OCI-LY3 (cell line): ENCODE measurements at regions not wholly inside any gene's neighbourhood (a gene's known extent, or its start where the extent isn't known, plus 50 kb on each side); places are given as distances from the start of the nearest gene placed in this dataset.

Source experiments
- H2AFZ ChIP-seq: fragments of 200-600, 300-600 bp; shearing (Covaris generic); 2 replicates; pipeline ENCODE4 v1.6.0; 2014; ENCODE audit warnings: antibody characterized with exemption, low read depth, low read length
- H3K27ac ChIP-seq: fragments of 200-600, 300-600 bp; sonication (generic); 2 replicates; pipeline ENCODE4 v1.5.1; 2014; ENCODE audit warnings: mild to moderate bottlenecking, low read length, moderate library complexity, mixed read lengths
- H3K27me3 ChIP-seq: fragments of 200-600, 300-600 bp; sonication (generic); 2 replicates; pipeline ENCODE4 v1.6.1; 2014; ENCODE audit warnings: low read depth, low read length, mixed read lengths
- H3K36me3 ChIP-seq: fragments of 200-600, 300-600 bp; sonication (generic); replicated peaks from 2 replicates; pipeline ENCODE3; 2014; ENCODE audit warnings: low read depth, low read length, mixed read lengths
- H3K4me1 ChIP-seq: fragments of 300-600, 200-600 bp; sonication (generic); 2 replicates; pipeline ENCODE4 v1.6.1; 2014; ENCODE audit warnings: low read length, mixed read lengths
- H3K4me2 ChIP-seq: fragments of 200-600, 300-600 bp; sonication (generic); 2 replicates; pipeline ENCODE4 v1.6.1; 2014; ENCODE audit warnings: low read length, mixed read lengths
- H3K4me3 ChIP-seq: fragments of 300-600, 200-600 bp; sonication (generic); 2 replicates; pipeline ENCODE4 v1.5.1; 2014; ENCODE audit warnings: antibody characterized with exemption, mild to moderate bottlenecking, low read length, moderate library complexity
- H3K79me2 ChIP-seq: fragments of 300-600, 200-600 bp; shearing (Covaris generic); 2 replicates; pipeline ENCODE4 v1.6.1; 2014; ENCODE audit warnings: mild to moderate bottlenecking, low read length, mixed read lengths
- H3K9ac ChIP-seq: fragments of 300-600, 200-600 bp; shearing (Covaris generic); 2 replicates; pipeline ENCODE4 v1.6.0; 2014; ENCODE audit warnings: mild to moderate bottlenecking, low read length, moderate library complexity
- H3K9me3 ChIP-seq: fragments of 200-600, 300-600 bp; shearing (Covaris generic); 2 replicates; pipeline ENCODE4 v1.6.1; 2014; ENCODE audit warnings: low read length, mixed read lengths; ENCODE audit not compliant: insufficient read depth
- H4K20me1 ChIP-seq: fragments of 200-600, 300-600 bp; sonication (generic); 2 replicates; pipeline ENCODE4 v1.6.1; 2016; ENCODE audit warnings: low read length, mixed read lengths; ENCODE audit not compliant: insufficient read depth
- EZH2phosphoT487 ChIP-seq: fragments of 200-600 bp; shearing (Covaris generic); IDR thresholded peaks from 2 replicates; pipeline ENCODE4 v1.6.1; 2018; ENCODE audit warnings: antibody characterized with exemption, mixed run types, low read depth
- TF ChIP-seq, protein P1 (sequence below): fragments of 200-600, 300-600 bp; sonication (generic); IDR thresholded peaks from 2 replicates; pipeline ENCODE4 v1.5.1; 2014; ENCODE audit warnings: antibody characterized with exemption, low read length, low read depth

DNA sequence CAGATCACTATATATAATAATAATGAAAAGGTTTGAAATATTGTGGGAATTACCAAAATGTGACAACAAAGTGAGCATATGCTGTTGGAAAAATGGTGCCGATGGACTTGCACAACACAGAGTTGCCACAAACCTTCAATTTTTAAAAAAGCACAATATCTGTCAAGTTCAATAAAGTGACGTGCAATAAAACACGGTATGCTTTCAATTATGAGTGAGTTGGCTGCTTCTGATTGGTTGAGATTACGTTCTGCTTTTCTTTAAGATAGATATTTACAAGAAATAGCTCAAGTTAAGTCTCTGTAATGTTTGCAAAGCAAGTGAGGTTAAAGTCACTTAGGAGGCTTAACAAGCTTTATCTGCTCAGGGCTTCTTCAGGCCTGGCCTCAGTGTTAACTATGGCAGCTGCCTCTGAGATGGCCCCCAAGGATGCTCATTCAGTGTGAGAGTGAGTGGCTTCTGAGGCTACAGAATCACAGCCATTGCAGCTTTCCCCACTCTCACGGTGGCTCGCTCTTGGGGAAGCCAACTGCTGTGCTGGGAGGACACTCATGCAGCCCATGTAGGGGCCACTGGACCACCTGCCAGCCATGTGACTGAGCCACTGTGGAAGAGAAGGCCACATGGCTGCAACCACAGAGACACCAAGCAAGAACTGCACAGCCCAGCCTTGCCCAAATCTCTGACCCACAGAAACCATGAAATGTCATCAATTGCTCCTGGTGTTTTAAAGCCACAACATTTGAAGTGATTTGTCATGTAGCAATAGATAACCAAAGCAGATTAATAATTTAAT, 78.3 kb upstream of the TMEM72 start:
- no peak overlapping the region for H3K27ac ChIP-seq
- H3K27me3 ChIP-seq = no peaks in the 10 kb centered on the region
- no peaks in the 10 kb centered on the region for H3K79me2 ChIP-seq
- H3K9me3 ChIP-seq = no peaks in the 10 kb centered on the region
- H3K4me3 ChIP-seq = no peak overlapping the region
- H3K36me3 ChIP-seq = no peaks in the 10 kb centered on the region
- H3K4me1 ChIP-seq = no peaks in the 10 kb centered on the region
- H3K9ac ChIP-seq = no peak overlapping the region
- no peaks in the 10 kb centered on the region for H4K20me1 ChIP-seq
- H3K4me2 ChIP-seq = no peak overlapping the region
- TF ChIP-seq EZH2phosphoT487 = no peak
- TF ChIP-seq, protein P1, sequence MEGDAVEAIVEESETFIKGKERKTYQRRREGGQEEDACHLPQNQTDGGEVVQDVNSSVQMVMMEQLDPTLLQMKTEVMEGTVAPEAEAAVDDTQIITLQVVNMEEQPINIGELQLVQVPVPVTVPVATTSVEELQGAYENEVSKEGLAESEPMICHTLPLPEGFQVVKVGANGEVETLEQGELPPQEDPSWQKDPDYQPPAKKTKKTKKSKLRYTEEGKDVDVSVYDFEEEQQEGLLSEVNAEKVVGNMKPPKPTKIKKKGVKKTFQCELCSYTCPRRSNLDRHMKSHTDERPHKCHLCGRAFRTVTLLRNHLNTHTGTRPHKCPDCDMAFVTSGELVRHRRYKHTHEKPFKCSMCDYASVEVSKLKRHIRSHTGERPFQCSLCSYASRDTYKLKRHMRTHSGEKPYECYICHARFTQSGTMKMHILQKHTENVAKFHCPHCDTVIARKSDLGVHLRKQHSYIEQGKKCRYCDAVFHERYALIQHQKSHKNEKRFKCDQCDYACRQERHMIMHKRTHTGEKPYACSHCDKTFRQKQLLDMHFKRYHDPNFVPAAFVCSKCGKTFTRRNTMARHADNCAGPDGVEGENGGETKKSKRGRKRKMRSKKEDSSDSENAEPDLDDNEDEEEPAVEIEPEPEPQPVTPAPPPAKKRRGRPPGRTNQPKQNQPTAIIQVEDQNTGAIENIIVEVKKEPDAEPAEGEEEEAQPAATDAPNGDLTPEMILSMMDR = no peak
- H2AFZ ChIP-seq = no peak overlapping the region

DNA sequence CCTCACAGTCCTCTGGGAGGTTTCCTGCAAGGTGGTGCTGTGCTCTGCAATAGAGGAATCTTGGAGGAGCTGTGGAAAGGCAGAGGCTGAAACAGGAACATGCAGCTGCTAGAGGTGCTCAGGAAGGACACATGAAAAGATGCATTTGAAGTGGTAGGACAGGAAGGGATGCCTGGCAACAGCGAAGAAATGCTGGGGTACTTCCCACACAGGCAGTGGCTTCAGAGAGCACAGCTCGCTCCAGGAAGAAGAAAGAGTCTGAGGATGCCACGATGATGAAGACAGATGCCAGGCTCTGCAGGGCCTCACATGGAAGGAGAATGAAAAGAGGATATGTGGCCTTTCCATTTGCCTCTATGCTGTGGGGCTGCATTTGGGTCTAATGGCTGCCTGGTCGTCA, 77.0 kb upstream of the TMEM72 start:
- TF ChIP-seq, protein P1 = no peak
- TF ChIP-seq EZH2phosphoT487 = no peak
- no peak overlapping the region for H3K27ac ChIP-seq
- H4K20me1 ChIP-seq = no peaks in the 10 kb centered on the region

DNA sequence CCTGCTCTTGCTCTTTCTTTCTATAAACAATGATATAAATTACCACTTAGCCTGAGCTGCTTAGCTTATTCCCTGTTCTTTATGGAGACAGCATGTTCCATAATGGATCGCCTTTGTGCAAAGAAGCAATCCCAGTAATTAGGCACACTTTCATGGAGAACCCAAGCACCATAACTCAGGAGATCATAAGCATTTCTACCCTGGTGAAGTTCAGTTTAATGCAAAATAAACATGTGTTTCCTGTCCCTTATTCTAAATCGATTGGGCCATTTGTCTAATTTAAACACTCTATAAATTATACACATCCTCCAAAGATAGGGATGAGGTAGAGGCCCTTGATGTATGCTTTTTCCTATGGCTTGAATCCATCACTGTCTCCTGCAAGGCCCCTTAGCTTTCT, 75.8 kb upstream of the TMEM72 start:
- H3K27me3 ChIP-seq = no peaks in the 10 kb centered on the region
- TF ChIP-seq EZH2phosphoT487 = no peak
- TF ChIP-seq, protein P1 = no peak
- H2AFZ ChIP-seq = no peak overlapping the region
- no peaks in the 10 kb centered on the region for H3K79me2 ChIP-seq
- H3K4me2 ChIP-seq = no peak overlapping the region
- no peaks in the 10 kb centered on the region for H4K20me1 ChIP-seq
- H3K9me3 ChIP-seq = no peaks in the 10 kb centered on the region
- no peak overlapping the region for H3K4me3 ChIP-seq
- no peak overlapping the region for H3K9ac ChIP-seq
- H3K4me1 ChIP-seq = no peaks in the 10 kb centered on the region
- H3K36me3 ChIP-seq = no peaks in the 10 kb centered on the region
- H3K27ac ChIP-seq = no peak overlapping the region

More for the DNA sequence above, 77.0 kb upstream of the TMEM72 start:
- H3K4me2 ChIP-seq = no peak overlapping the region
- no peak overlapping the region for H3K4me3 ChIP-seq
- no peaks in the 10 kb centered on the region for H3K27me3 ChIP-seq
- H3K79me2 ChIP-seq = no peaks in the 10 kb centered on the region
- no peak overlapping the region for H3K9ac ChIP-seq
- no peak overlapping the region for H2AFZ ChIP-seq
- no peaks in the 10 kb centered on the region for H3K4me1 ChIP-seq
- no peaks in the 10 kb centered on the region for H3K9me3 ChIP-seq
- H3K36me3 ChIP-seq = no peaks in the 10 kb centered on the region

DNA sequence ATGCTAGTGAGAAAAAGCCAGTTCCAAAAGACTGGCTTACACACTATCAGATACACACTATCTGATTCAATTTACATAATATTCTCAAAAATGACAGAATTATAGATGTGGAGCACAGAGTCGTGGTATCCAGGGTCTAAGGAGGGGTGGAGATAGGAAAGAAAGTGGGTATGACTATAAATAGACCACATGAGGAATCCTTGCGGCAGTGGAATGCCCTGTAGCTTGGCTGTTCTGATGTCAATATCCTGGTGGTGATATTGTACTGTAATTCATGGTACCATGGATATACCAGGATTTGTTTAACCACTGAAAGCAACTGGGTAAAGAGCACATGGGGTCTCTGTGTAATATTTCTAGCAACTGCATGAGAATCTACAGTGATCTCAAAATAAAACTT, 67.7 kb upstream of the TMEM72 start:
- H3K36me3 ChIP-seq = no peaks in the 10 kb centered on the region
- H3K79me2 ChIP-seq = no peaks in the 10 kb centered on the region
- no peak for TF ChIP-seq EZH2phosphoT487
- TF ChIP-seq, protein P1 = no peak
- H3K9ac ChIP-seq = no peak overlapping the region
- H2AFZ ChIP-seq = no peak overlapping the region
- H3K4me1 ChIP-seq = no peaks in the 10 kb centered on the region
- H3K4me2 ChIP-seq = no peak overlapping the region
- no peaks in the 10 kb centered on the region for H3K27me3 ChIP-seq
- no peak overlapping the region for H3K4me3 ChIP-seq
- no peaks in the 10 kb centered on the region for H4K20me1 ChIP-seq
- no peaks in the 10 kb centered on the region for H3K9me3 ChIP-seq
- no peak overlapping the region for H3K27ac ChIP-seq
